ENCODE measurements at regions not wholly inside any gene's neighbourhood (a gene's known extent, or its start where the extent isn't known, plus 50 kb on each side); places are given as distances from the start of the nearest gene placed in this dataset.

DNA sequence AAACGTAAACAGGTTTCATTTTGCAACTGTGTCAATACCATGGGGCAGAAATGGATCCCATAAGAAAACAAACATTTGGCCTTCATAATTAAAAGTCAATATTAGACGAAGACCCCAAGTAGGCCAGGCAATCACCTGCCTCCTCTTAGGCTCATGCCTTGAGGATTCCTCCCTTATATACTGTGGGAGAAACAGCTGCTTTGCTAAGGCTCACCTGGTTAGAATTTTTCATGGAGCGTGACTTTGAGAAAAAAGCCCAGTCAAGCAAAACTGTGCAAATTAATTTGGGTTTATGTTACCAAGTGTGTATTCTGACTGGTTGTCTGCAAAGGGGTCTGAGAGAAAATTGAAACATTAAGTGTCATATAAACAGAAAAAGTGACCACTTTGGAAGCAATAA lies 605.3 kb upstream of the USP24 start:
- TF ChIP-seq POLR2AphosphoS5 (IDR thresholded peaks at IDR 0.05; ENCODE audit: low read depth, low read length) (no peak), POLR2A (IDR thresholded peaks at IDR 0.05; ENCODE audit: low read depth, low read length) (no peak), TAF1 (IDR thresholded peaks at IDR 0.05; ENCODE audit: borderline replicate concordance, low read depth, low read length) (no peak)
- FAIRE-seq (no peak), DNase-seq (ENCODE audit: insufficient read length) (no peak)

- FAIRE-seq (no peak), DNase-seq (ENCODE audit: insufficient read length) (no peak)
- TF ChIP-seq TAF1 (IDR thresholded peaks at IDR 0.05; ENCODE audit: borderline replicate concordance, low read depth, low read length): no peak
- no peak for TF ChIP-seq POLR2AphosphoS5 (IDR thresholded peaks at IDR 0.05; ENCODE audit: low read depth, low read length)
- no peak for TF ChIP-seq POLR2A (IDR thresholded peaks at IDR 0.05; ENCODE audit: low read depth, low read length)
These were observed 603.8 kb upstream of the USP24 start for GRCh38 chr1:55819011-55819410.

DNA sequence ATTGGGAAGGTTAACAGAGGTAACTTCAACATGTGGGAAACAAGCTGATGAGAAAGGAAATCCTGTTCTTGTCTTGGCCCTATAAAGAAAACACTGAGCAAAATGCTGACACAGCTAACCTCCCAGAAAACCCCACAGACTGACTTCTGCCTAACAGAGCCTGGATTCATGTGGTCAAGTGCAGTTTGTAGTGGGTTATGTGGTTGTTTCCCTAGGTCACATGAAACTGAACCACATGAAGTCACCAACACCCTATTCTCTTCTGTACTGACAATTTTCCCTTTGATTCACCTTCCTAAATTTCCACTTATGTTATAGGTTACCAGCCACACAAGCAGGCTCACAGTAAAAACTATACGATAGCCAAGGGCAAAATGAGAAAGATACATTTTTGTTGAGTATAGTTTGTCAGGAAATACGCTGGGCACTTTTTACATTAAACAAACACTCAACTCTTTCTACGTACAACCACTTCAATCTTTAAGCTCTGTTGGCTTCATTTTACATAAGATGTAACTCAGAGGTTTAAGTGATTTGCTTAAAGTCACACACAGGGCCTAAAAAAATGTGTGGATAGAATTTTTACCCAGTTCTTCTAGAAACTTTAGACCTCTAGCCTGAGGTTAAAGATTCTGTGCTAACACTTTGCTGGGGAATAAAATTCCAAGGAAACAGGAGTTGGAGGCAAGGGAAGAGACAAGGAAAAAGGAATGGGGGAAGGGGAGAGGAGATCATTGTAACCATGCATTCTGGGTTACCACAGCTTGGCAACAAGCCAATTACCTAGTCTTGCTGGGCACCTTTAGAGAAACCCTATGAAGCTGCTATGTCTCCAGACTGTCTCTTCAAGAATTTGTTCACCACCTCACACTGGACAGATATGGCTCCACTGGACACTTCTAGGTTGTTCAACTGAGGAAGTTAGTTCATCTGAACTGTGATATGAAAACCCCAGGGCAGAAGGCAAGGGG lies 601.6 kb upstream of the USP24 start:
- DNase-seq (ENCODE audit: insufficient read length): no peak
- no peak for FAIRE-seq
- TF ChIP-seq POLR2A (IDR thresholded peaks at IDR 0.05; ENCODE audit: low read depth, low read length): no peak
- no peak for TF ChIP-seq POLR2AphosphoS5 (IDR thresholded peaks at IDR 0.05; ENCODE audit: low read depth, low read length)
- TF ChIP-seq TAF1 (IDR thresholded peaks at IDR 0.05; ENCODE audit: borderline replicate concordance, low read depth, low read length): no peak

DNA sequence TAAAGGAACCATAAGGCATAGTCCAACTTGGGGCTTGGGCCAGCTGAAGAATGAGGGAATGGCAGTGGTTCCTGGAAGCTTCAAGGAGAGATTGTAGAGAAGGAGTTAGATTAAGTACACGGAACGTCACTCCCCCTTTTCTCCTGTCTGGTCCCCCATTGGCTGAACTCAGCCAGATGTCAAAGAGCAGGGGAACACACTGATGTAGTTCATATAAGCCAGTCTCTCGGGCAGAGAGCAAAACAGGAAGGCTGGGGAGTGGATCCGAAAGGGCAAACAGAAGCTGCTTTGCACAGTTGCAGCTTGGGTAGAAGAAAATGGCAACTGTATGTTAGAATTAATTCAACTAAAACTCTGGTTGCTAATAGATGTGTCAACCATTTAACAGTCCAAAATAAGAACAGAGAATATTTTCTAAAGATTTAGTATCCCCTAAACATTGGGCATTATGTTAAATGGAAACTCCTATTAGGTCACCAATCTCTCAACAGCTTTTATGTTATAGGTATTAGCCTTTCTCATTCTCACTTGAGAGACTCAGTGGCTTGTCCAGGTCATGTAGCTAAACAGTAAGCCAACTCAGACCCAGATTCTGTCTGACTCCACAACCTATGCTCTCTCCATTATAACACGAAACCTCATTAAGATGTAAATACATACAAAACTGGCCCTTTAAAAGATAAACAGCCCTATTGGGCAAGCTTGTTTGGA lies 600.7 kb upstream of the USP24 start:
- TF ChIP-seq POLR2A (IDR thresholded peaks at IDR 0.05; ENCODE audit: low read depth, low read length) (no peak), TAF1 (IDR thresholded peaks at IDR 0.05; ENCODE audit: borderline replicate concordance, low read depth, low read length) (no peak), POLR2AphosphoS5 (IDR thresholded peaks at IDR 0.05; ENCODE audit: low read depth, low read length) (no peak)
- FAIRE-seq: no peak

DNA sequence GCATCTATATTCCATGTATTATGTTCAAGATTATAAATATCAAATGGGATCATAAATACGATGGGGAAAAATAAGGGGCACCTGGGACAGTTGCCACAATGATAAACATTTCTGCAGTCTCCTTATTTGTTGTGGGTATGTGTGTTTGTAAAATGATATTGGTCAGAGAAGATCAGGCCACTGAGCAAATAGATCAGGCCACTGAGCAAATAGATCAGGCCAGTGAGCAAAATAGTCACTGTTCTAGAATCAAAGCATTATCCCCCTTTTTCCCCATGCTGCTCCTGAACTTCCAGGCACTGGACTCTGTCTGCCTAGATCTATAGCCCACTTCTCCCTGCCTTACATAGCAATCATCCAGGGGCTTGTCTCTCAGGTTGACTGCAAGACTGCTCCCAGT lies 599.8 kb upstream of the USP24 start:
- FAIRE-seq (no peak), DNase-seq (ENCODE audit: insufficient read length) (no peak)
- no peak for TF ChIP-seq POLR2AphosphoS5 (IDR thresholded peaks at IDR 0.05; ENCODE audit: low read depth, low read length)

More for the DNA sequence above, 600.7 kb upstream of the USP24 start:
- DNase-seq (ENCODE audit: insufficient read length): no peak

DNA sequence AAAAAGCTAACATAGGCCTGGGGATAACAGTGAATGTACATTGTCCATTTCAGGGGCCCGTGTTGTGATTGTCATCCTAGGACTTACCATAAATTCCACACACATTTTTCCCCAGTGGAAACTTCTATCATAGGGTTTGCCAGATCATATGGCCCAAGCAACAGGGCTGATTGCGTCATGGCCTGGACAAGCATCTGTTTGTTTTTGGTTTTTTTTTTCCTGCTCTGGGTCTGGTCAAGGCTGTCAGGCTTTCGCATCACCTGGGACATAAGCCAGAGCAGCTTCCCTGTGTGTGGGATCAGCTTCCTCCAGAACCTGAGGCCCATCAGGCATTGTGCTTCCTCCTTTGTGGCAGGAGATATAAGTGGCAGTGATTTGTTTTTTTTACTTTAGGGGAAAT lies 598.5 kb upstream of the USP24 start:
- DNase-seq (ENCODE audit: insufficient read length) (no peak), FAIRE-seq (no peak)
- TF ChIP-seq POLR2AphosphoS5 (IDR thresholded peaks at IDR 0.05; ENCODE audit: low read depth, low read length) (no peak), TAF1 (IDR thresholded peaks at IDR 0.05; ENCODE audit: borderline replicate concordance, low read depth, low read length) (no peak), POLR2A (IDR thresholded peaks at IDR 0.05; ENCODE audit: low read depth, low read length) (no peak)

DNA sequence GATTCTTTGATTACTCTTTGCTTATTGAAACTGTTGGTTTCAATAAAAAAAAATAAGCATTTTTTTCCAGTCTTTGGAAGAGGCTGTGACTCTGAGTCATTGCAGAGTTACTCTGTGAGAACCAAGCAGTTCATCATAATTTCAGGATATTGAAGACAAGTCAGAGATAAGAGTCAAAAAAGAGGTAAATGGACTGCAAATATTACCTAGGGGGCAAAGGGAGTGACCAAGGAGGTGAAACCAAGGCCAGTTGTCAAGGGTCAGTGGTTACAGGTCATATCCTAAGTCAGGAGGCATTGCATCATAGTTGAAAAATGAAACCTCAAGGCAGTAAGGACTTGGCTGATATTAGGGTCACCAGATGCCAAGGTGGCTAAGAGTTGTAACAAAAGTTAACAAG lies 597.1 kb upstream of the USP24 start:
- DNase-seq (ENCODE audit: insufficient read length) (no peak), FAIRE-seq (no peak)
- TF ChIP-seq POLR2A (IDR thresholded peaks at IDR 0.05; ENCODE audit: low read depth, low read length) (no peak), TAF1 (IDR thresholded peaks at IDR 0.05; ENCODE audit: borderline replicate concordance, low read depth, low read length) (no peak), POLR2AphosphoS5 (IDR thresholded peaks at IDR 0.05; ENCODE audit: low read depth, low read length) (no peak)

DNA sequence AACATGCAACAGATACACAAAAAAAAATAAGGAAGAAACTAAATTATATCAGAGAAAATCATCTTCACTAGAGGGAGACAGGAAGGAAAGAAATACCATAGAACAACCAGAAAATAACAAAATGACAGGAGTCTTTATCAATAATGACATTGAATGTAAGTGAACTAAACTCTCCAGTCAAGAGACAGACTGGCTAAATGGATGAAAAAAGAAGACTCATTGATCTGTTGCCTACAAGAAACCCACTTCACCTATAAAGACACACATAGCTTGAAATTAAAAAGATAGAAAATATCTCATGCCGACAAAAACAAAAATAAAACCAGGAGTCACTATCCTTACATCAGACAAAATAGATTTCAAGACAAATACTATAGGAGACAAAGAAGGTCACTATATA lies 593.1 kb upstream of the USP24 start:
- TF ChIP-seq TAF1 (IDR thresholded peaks at IDR 0.05; ENCODE audit: borderline replicate concordance, low read depth, low read length) (no peak), POLR2A (IDR thresholded peaks at IDR 0.05; ENCODE audit: low read depth, low read length) (no peak), POLR2AphosphoS5 (IDR thresholded peaks at IDR 0.05; ENCODE audit: low read depth, low read length) (no peak)
- FAIRE-seq (no peak), DNase-seq (ENCODE audit: insufficient read length) (no peak)

- no peak for DNase-seq (ENCODE audit: insufficient read length)
- TF ChIP-seq TAF1 (IDR thresholded peaks at IDR 0.05; ENCODE audit: borderline replicate concordance, low read depth, low read length) (no peak), POLR2AphosphoS5 (IDR thresholded peaks at IDR 0.05; ENCODE audit: low read depth, low read length) (no peak), POLR2A (IDR thresholded peaks at IDR 0.05; ENCODE audit: low read depth, low read length) (no peak)
- no peak for FAIRE-seq
These were observed 588.3 kb upstream of the USP24 start for GRCh38 chr1:55803429-55803828.

- DNase-seq (ENCODE audit: insufficient read length) (no peak), FAIRE-seq (no peak)
- TF ChIP-seq POLR2A (IDR thresholded peaks at IDR 0.05; ENCODE audit: low read depth, low read length) (no peak), TAF1 (IDR thresholded peaks at IDR 0.05; ENCODE audit: borderline replicate concordance, low read depth, low read length) (no peak), POLR2AphosphoS5 (IDR thresholded peaks at IDR 0.05; ENCODE audit: low read depth, low read length) (no peak)
These were observed 586.3 kb upstream of the USP24 start for GRCh38 chr1:55801481-55801880.

DNA sequence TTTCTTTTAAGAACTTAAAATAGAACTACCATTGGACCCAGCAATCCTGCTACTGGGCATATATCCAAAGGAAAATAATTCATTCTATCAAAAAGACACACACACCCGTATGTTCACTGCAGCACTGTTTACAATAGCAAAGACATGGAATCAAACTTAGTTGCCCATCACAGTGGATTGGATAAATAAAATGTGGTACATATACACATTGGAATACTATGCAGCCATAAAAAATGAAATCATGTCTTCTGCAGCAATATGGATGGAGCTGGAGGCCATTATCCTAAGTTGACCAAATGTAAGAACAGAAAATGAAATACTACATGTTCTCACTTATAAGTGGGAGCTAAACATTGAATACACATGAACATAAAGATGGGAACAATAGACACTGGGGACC lies 585.3 kb upstream of the USP24 start:
- no peak for FAIRE-seq
- TF ChIP-seq TAF1 (IDR thresholded peaks at IDR 0.05; ENCODE audit: borderline replicate concordance, low read depth, low read length) (no peak), POLR2AphosphoS5 (IDR thresholded peaks at IDR 0.05; ENCODE audit: low read depth, low read length) (no peak), POLR2A (IDR thresholded peaks at IDR 0.05; ENCODE audit: low read depth, low read length) (no peak)

DNA sequence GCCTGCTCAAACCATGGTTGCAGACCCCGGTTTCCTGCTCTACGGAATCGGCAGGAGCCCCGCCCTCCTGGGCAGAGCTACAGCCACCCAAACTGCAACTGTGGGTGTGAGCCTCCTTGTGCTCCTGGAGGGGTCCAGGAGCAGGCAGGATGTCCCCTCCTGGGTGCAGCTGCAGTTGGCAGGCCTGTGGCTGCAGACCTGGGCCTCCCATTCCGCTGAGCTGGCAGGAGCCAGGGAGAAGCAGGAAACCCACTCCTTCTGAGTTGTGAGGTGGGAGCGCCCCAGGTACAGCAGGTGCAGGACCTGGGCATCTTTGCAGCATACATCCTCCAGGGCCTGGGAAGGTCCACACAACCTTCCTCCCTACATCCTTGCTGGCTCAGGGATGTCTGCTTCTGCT lies 578.7 kb upstream of the USP24 start:
- FAIRE-seq (no peak), DNase-seq (ENCODE audit: insufficient read length) (no peak)
- TF ChIP-seq POLR2AphosphoS5 (IDR thresholded peaks at IDR 0.05; ENCODE audit: low read depth, low read length) (no peak), TAF1 (IDR thresholded peaks at IDR 0.05; ENCODE audit: borderline replicate concordance, low read depth, low read length) (no peak), POLR2A (IDR thresholded peaks at IDR 0.05; ENCODE audit: low read depth, low read length) (no peak)

More for the DNA sequence above, 585.3 kb upstream of the USP24 start:
- no peak for DNase-seq (ENCODE audit: insufficient read length)
